Activated CD4-positive, alpha-beta T cell treated with anti-CD3 and anti-CD28 coated beads for 1 hour (primary cell): ENCODE measurements at regions not wholly inside any gene's neighbourhood (a gene's known extent, or its start where the extent isn't known, plus 50 kb on each side); places are given as distances from the start of the nearest gene placed in this dataset.
"Not testable (repeated sequence)": the region's sequence is repeated elsewhere in the genome, so short reads cannot be mapped to it uniquely, and the experiment has no call there.

ENCODE experiments used
- DNase-seq: peaks from one replicate; pipeline ENCODE4 v3.0.0-alpha.2; 2020

- DNase-seq = no peak
Measured at GRCh38 chr1:166395729-166396128, 228.9 kb upstream of the FAM78B start.

GRCh38 chr1:166409253-166410082, 242.7 kb upstream of the FAM78B start:
- not testable (repeated sequence) for DNase-seq

GRCh38 chr1:166410083-166410385, 243.2 kb upstream of the FAM78B start:
- no peak for DNase-seq

GRCh38 chr1:166416831-166417230, 250.0 kb upstream of the FAM78B start:
- DNase-seq = not testable (repeated sequence)

GRCh38 chr1:166418344-166418933, 251.6 kb upstream of the FAM78B start:
- no peak for DNase-seq

GRCh38 chr1:166422586-166422985, 255.8 kb upstream of the FAM78B start:
- DNase-seq = not testable (repeated sequence)

- no peak for DNase-seq
Measured at GRCh38 chr1:166432655-166433054, 265.9 kb upstream of the FAM78B start.

GRCh38 chr1:166433404-166434304, 266.9 kb upstream of the FAM78B start:
- not testable (repeated sequence) for DNase-seq

- DNase-seq = no peak
Measured at GRCh38 chr1:166457700-166458099, 290.9 kb upstream of the FAM78B start.

GRCh38 chr1:166464333-166464732, 297.5 kb upstream of the FAM78B start:
- no peak for DNase-seq

GRCh38 chr1:166470014-166470413, 303.2 kb upstream of the FAM78B start:
- no peak for DNase-seq

- DNase-seq = no peak
Measured at GRCh38 chr1:166470441-166470840, 303.6 kb upstream of the FAM78B start.

- DNase-seq = no peak
Measured at GRCh38 chr1:166471359-166471758, 304.6 kb upstream of the FAM78B start.

- DNase-seq = peak; percentile 25
Measured at GRCh38 chr1:166479052-166479631, 312.3 kb upstream of the FAM78B start.

GRCh38 chr1:166484471-166484870, 317.7 kb upstream of the FAM78B start:
- DNase-seq = no peak

GRCh38 chr1:166484871-166485270, 318.1 kb upstream of the FAM78B start:
- no peak for DNase-seq

GRCh38 chr1:166485620-166486019, 318.8 kb upstream of the FAM78B start:
- DNase-seq = no peak

- no peak for DNase-seq
Measured at GRCh38 chr1:166488327-166488726, 321.5 kb upstream of the FAM78B start.

GRCh38 chr1:166489356-166489669, 322.5 kb upstream of the FAM78B start:
- DNase-seq = no peak

GRCh38 chr1:166489670-166490436, 323.1 kb upstream of the FAM78B start:
- peak; percentile 20 for DNase-seq

GRCh38 chr1:166490437-166490991, 323.7 kb upstream of the FAM78B start:
- no peak for DNase-seq

- DNase-seq = not testable (repeated sequence)
Measured at GRCh38 chr1:166493765-166494164, 327.0 kb upstream of the FAM78B start.
